ENCODE measurements at regions not wholly inside any gene's neighbourhood (a gene's known extent, or its start where the extent isn't known, plus 50 kb on each side); places are given as distances from the start of the nearest gene placed in this dataset.

GRCh38 chr14:36426113-36426512, 93.9 kb downstream of the NKX2-1 start (continued):
- TF ChIP-seq SIX5 (IDR thresholded peaks at IDR 0.05; ENCODE audit: borderline replicate concordance in 1 of 2, insufficient read depth in 1 of 2, low read depth in 1 of 2, low read length in 2 of 2) (no peak), NEUROD1 (IDR thresholded peaks at IDR 0.05; ENCODE audit: borderline replicate concordance, low read depth, low read length, partially characterized antibody) (no peak), ZBTB8A (IDR thresholded peaks at IDR 0.05; ENCODE audit: partially characterized antibody) (no peak), ZNF778 (CRISPR knock-in tag; IDR thresholded peaks at IDR 0.05) (no peak)

- Histone ChIP-seq H3K27me3 (ENCODE audit: control insufficient read depth in 2 of 2, insufficient read depth in 2 of 2, low read length in 2 of 2) (no peaks in the 10 kb centered on the region), H3K9ac (ENCODE audit: insufficient read depth in 1 of 2, low read depth in 2 of 2, low read length in 2 of 2) (no peak overlapping the region), H3K4me2 (ENCODE audit: insufficient read depth, low read length) (no peak overlapping the region), H3K27ac (ENCODE audit: extremely low read depth, low read depth, low read length) (no peak overlapping the region), H2AFZ (ENCODE audit: low read depth, low read length) (no peak overlapping the region), H3K4me3 (no peak overlapping the region), H4K20me1 (replicated peaks; ENCODE audit: control insufficient read depth, insufficient read depth, low read length) (no peaks in the 10 kb centered on the region), H3K4me1 (replicated peaks in 1 of 2; ENCODE audit: control insufficient read depth in 2 of 2, insufficient read depth in 2 of 2, low read length in 2 of 2) (no peaks in the 10 kb centered on the region), H3K9me3 (replicated peaks; ENCODE audit: control insufficient read depth, insufficient read depth, low read depth, low read length) (no peaks in the 10 kb centered on the region), H3K9me1 (ENCODE audit: control insufficient read depth, insufficient read depth, low read length) (no peaks in the 10 kb centered on the region), H3K79me2 (ENCODE audit: control insufficient read depth, insufficient read depth, low read length) (no peaks in the 10 kb centered on the region), H3K36me3 (ENCODE audit: control insufficient read depth, insufficient read depth, low read length) (no peaks in the 10 kb centered on the region)
- in situ Hi-C loops (cut with MboI), result no loop called here
- 3% methylated on average over 3 of the region's 3 CpGs for WGBS (ENCODE audit: insufficient coverage, low coverage, missing lambda C conversion rate)
- no TSS peak for BruUV-seq (replicated peaks)
- ATAC-seq, result no peak
- ChIA-PET POLR2A (no interaction called here), CTCF (ENCODE audit: low intra/inter-chr PET ratio) (no interaction called here)
- TF ChIP-seq ZNF511 (CRISPR knock-in tag; IDR thresholded peaks at IDR 0.05) (no peak), RHOXF2B (CRISPR knock-in tag; conservative IDR thresholded peaks at IDR 0.05) (no peak), NR2C1 (IDR thresholded peaks at IDR 0.05) (no peak), NR2C1 (tag; IDR thresholded peaks at IDR 0.05) (no peak)
- no peak for FAIRE-seq
- intact Hi-C loops (cut with micrococcal nuclease), result no loop called here
- DNase-seq (ENCODE audit: extremely low read depth in 1 of 4, low spot score in 3 of 4), result no peak
These were observed 95.4 kb downstream of the NKX2-1 start for GRCh38 chr14:36424478-36425102.
